Upper lobe of right lung (tissue), 1 donor: ENCODE measurements at regions not wholly inside any gene's neighbourhood (a gene's known extent, or its start where the extent isn't known, plus 50 kb on each side); places are given as distances from the start of the nearest gene placed in this dataset.

Experiments
- ATAC-seq: fragments of 200-7000 bp; cut with Tn5 transposase; one replicate; pipeline ENCODE4 v1.9.1; 2020; ENCODE audit warnings: mild to moderate bottlenecking, moderate library complexity
- DNase-seq: peaks from one replicate; pipeline ENCODE4 v3.0.0-alpha.2; 2020
- H3K27ac ChIP-seq: fragments of 200-600 bp; one replicate; pipeline ENCODE4 v1.8.0; 2022
- H3K27me3 ChIP-seq: fragments of 200-600 bp; one replicate; pipeline ENCODE4 v1.8.0; 2022; ENCODE audit warnings: mild to moderate bottlenecking
- H3K36me3 ChIP-seq: fragments of 200-600 bp; one replicate; pipeline ENCODE4 v1.8.0; 2022
- H3K4me1 ChIP-seq: fragments of 200-600 bp; one replicate; pipeline ENCODE4 v1.8.0; 2022
- H3K4me3 ChIP-seq: fragments of 200-600 bp; one replicate; pipeline ENCODE4 v1.8.0; 2022; ENCODE audit warnings: mild to moderate bottlenecking
- H3K9me3 ChIP-seq: fragments of 200-600 bp; one replicate; pipeline ENCODE4 v1.8.0; 2022
- CTCF ChIP-seq: fragments of 200-600 bp; IDR thresholded peaks from one replicate; pipeline ENCODE4 v1.8.0; 2022; ENCODE audit warnings: antibody characterized with exemption
- intact Hi-C: fragments of 100-400 bp; cut with DNase I; formaldehyde crosslinking; loops from one replicate; pipeline ENCODE4 v1.11.0; 2022
- donor health status: DM: no; HTN: yes; CAD: no; lungs with severe emphysema.

- ATAC-seq (no peak), DNase-seq (peak; percentile 57)
- no peak for TF ChIP-seq CTCF
- Histone ChIP-seq H3K9me3 (no peaks in the 10 kb centered on the region), H3K4me1 (peaks cover 8% of the 10 kb centered on the region), H3K4me3 (no peak overlapping the region), H3K27me3 (no peaks in the 10 kb centered on the region), H3K36me3 (no peaks in the 10 kb centered on the region), H3K27ac (no peak overlapping the region)
- intact Hi-C loops = no loop called here
These were observed 93.1 kb upstream of the TMPRSS2 start for GRCh38 chr21:41600961-41601572.

GRCh38 chr21:41600556-41600955 lies 92.6 kb upstream of the TMPRSS2 start:
- peaks cover 8% of the 10 kb centered on the region for H3K4me1 ChIP-seq
- intact Hi-C loops = no loop called here
- no peaks in the 10 kb centered on the region for H3K27me3 ChIP-seq
- no peak overlapping the region for H3K27ac ChIP-seq
- no peak overlapping the region for H3K4me3 ChIP-seq
- TF ChIP-seq CTCF = no peak
- ATAC-seq = no peak
- no peaks in the 10 kb centered on the region for H3K9me3 ChIP-seq
- peak; percentile 32 for DNase-seq
- no peaks in the 10 kb centered on the region for H3K36me3 ChIP-seq

- TF ChIP-seq CTCF = no peak
- no peaks in the 10 kb centered on the region for H3K9me3 ChIP-seq
- no peak overlapping the region for H3K4me3 ChIP-seq
- ATAC-seq = no peak
- intact Hi-C loops = no loop called here
- H3K36me3 ChIP-seq = no peaks in the 10 kb centered on the region
- H3K27ac ChIP-seq = no peak overlapping the region
- no peaks in the 10 kb centered on the region for H3K27me3 ChIP-seq
- peak; percentile 17 for DNase-seq
- peaks cover 8% of the 10 kb centered on the region for H3K4me1 ChIP-seq
These were observed 92.2 kb upstream of the TMPRSS2 start for GRCh38 chr21:41600116-41600515.

- Histone ChIP-seq H3K4me3 (no peak overlapping the region), H3K27me3 (no peaks in the 10 kb centered on the region), H3K4me1 (peaks cover 11% of the 10 kb centered on the region), H3K36me3 (no peaks in the 10 kb centered on the region), H3K27ac (peak overlapping the region; percentile 61), H3K9me3 (no peaks in the 10 kb centered on the region)
- intact Hi-C loops = no loop called here
- no peak for TF ChIP-seq CTCF
- ATAC-seq = peak; percentile 83
- DNase-seq = peak; percentile 80
These were observed 90.8 kb upstream of the TMPRSS2 start for GRCh38 chr21:41598561-41599431.

GRCh38 chr21:41597811-41598231 lies 89.9 kb upstream of the TMPRSS2 start:
- Histone ChIP-seq H3K27me3 (no peaks in the 10 kb centered on the region), H3K9me3 (no peaks in the 10 kb centered on the region), H3K36me3 (no peaks in the 10 kb centered on the region), H3K27ac (no peak overlapping the region), H3K4me1 (peaks cover 11% of the 10 kb centered on the region), H3K4me3 (no peak overlapping the region)
- TF ChIP-seq CTCF = no peak
- intact Hi-C loops = no loop called here
- DNase-seq (peak; percentile 60), ATAC-seq (no peak)
